Fibroblast of lung (primary cell): ENCODE measurements at regions not wholly inside any gene's neighbourhood (a gene's known extent, or its start where the extent isn't known, plus 50 kb on each side); places are given as distances from the start of the nearest gene placed in this dataset.

Experiments
- CTCF ChIP-seq, 2 donors: IDR thresholded peaks in 1 of 2; conservative IDR thresholded peaks in 1 of 2; 1 replicate in 1 of 2; 2 replicates in 1 of 2; pipeline ENCODE4 v1.5.1; 2011 to 2012; ENCODE audit warnings: low read length in 2 of 2, control low read depth in 1 of 2, inconsistent platforms in 1 of 2, low read depth in 1 of 2, mild to moderate bottlenecking in 1 of 2
- EZH2 ChIP-seq: IDR thresholded peaks from 2 replicates; pipeline ENCODE4 v1.5.1; 2012; ENCODE audit warnings: low read length, control low read depth, mild to moderate bottlenecking; ENCODE audit errors: missing control alignments

DNA sequence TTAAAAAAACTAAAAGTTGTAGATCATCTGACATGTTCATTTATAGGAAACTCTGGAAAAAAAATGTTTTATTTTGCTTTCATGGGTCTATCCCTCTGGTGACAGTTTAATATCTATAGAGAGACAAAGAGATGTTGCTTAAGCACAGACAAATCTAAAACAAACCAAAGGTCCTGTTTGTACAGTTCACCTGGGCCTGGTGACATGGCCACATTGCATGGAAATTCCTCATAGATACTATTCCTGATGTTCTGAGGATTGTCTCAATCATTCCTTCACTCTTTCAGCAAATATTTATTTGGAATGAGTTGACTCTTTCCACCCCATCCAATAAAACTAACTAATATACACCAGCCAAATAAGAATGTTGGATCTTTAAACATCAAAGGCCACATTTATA is 259.1 kb upstream of the NOCT start:
- TF ChIP-seq EZH2 (no peak), CTCF (conservative IDR thresholded peaks at IDR 0.05 in 1 of 2, IDR thresholded peaks at IDR 0.05 in 1 of 2; ENCODE audit: low read depth in 1 of 2, low read length in 2 of 2) (no peak)
